ENCODE measurements at regions not wholly inside any gene's neighbourhood (a gene's known extent, or its start where the extent isn't known, plus 50 kb on each side); places are given as distances from the start of the nearest gene placed in this dataset.

DNA sequence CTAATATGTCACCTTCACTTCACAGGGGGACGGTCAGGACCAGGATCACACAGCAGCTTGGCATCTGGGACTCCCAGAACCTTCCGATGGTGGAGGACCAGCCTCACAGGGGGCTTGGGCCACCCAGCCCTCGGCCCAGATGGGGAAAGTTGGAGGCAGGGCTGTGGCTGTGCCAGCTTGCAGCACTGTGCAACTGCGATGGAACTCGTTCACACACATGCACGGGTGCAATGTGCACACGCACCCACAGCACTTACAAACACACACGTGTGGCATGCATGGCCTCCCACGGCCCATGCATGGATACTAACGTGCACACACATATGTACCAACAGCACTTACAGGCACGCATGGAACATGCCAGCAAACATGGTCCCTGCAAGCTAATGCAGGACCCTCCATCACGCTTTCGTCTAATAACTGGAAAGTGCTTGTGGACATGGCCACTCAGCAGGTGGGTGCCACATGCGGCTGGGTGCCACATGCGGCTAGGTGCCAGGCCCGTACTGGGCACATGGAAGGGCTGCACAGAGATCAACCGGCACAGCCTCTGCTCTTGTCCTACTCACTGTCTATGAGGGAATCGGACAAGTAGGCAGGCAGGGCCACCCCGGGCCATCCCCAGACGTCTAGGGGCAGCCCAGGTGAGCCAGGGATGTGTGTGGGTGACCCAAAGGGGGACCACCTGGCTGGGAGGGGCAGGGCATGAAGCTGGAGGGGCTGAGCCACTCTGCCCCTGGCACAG, 63.2 kb downstream of the ADRA2C start:
- no peaks in the 10 kb centered on the region for H3K27me3 ChIP-seq
- no peaks in the 10 kb centered on the region for H3K9me3 ChIP-seq
- H3K36me3 ChIP-seq (ENCODE audit: low read depth, missing control alignments): no peaks in the 10 kb centered on the region
- intact Hi-C loops (cut with DNase I; ENCODE audit: low total_unique reads): no loop called here
- WGBS, 2 donors: 88 to 91% methylated on average over 11 to 20 of the region's 20 CpGs
- peaks cover 23% of the 10 kb centered on the region for H3K4me1 ChIP-seq
- H3K27ac ChIP-seq: no peak overlapping the region
- TF ChIP-seq, protein P1, sequence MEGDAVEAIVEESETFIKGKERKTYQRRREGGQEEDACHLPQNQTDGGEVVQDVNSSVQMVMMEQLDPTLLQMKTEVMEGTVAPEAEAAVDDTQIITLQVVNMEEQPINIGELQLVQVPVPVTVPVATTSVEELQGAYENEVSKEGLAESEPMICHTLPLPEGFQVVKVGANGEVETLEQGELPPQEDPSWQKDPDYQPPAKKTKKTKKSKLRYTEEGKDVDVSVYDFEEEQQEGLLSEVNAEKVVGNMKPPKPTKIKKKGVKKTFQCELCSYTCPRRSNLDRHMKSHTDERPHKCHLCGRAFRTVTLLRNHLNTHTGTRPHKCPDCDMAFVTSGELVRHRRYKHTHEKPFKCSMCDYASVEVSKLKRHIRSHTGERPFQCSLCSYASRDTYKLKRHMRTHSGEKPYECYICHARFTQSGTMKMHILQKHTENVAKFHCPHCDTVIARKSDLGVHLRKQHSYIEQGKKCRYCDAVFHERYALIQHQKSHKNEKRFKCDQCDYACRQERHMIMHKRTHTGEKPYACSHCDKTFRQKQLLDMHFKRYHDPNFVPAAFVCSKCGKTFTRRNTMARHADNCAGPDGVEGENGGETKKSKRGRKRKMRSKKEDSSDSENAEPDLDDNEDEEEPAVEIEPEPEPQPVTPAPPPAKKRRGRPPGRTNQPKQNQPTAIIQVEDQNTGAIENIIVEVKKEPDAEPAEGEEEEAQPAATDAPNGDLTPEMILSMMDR (IDR thresholded peaks at IDR 0.05): no peak
- TF ChIP-seq POLR2A (IDR thresholded peaks at IDR 0.05): no peak
- no peak for DNase-seq
- H3K4me3 ChIP-seq: no peak overlapping the region

DNA sequence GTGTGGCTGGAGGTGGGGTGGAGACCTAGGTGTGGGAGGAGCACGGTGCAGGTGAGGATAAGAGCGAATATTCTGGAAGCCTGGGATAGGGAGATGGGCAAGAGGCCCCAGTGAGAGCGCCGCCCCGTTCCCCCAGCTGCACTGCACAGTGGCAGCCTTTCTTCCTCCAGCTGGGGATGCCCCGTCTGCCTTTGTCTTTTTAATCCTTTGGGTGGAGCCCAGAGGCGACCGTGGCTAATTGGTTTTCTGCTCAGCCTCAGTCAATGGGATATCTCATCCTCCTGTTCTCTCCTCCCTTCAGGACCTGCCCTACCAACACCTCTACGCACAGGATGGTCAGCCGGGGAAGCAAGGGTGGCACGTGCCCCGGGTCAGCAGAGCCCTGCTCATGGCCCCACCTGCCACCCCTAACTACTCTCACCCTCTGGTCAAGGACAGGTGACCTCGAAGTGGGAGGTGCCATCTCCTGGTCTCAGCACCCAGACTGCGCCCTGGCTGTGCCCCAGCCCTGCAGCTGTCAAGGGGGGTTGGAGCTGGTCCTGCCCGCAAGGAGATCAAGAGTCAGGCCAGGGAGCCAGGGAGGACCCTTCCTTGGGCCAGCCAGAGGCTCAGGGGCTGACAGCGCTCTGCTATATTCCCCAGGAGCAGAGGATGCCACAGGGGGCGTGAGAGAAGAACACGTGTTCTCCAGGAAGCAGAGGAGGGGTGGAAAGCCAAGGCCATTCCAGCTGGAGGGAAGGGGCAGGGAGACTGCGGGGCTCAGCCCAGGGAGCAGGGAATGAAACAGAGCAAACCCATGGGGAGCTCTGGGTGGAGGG, 64.0 kb downstream of the ADRA2C start:
- Histone ChIP-seq H3K36me3 (ENCODE audit: low read depth, missing control alignments) (no peaks in the 10 kb centered on the region), H3K4me1 (peaks cover 23% of the 10 kb centered on the region), H3K9me3 (no peaks in the 10 kb centered on the region), H3K27me3 (no peaks in the 10 kb centered on the region), H3K4me3 (no peak overlapping the region), H3K27ac (no peak overlapping the region)
- no peak for DNase-seq
- TF ChIP-seq POLR2A (IDR thresholded peaks at IDR 0.05): no peak
- TF ChIP-seq, protein P1 (IDR thresholded peaks at IDR 0.05): no peak
- intact Hi-C loops (cut with DNase I; ENCODE audit: low total_unique reads): no loop called here
- WGBS, 2 donors: 58 to 59% methylated on average over 19 of the region's 19 CpGs

DNA sequence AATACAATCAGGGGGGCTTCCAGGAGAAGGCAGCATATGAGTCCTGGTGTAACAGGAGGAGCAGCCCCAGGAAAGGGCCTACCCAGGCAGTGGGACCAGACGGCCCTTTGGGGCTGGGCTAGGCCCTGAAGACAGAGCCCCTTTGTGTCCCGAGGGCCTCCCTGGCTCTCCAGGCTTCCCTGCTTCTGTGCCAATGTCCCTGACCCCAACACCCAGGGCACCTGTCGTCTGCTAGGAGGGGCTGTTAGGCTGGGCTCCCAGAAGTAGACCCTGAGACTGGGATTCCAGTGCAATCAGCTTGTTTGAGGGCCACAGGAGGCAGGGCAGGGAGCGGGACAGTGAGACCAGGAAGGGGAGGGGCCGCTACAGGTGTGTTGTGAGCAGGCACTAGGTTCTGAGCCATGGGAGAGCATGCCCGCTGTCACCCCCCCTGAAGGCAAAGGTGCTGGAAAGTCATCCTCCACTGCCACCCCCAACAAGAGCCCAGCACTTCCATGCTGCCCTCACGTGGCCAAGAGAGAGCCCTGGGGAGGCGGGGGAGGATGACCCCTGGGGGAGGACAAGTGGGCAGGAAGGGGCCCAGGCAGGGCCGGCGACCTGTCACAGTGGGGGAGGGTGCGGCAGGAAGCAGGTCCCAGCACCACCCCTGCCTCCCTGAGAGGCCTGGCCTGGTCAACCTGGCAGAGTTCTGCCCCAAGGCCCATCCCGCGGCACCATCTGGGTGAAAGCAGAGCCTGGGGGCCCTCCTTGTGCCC, 64.8 kb downstream of the ADRA2C start:
- intact Hi-C loops (cut with DNase I; ENCODE audit: low total_unique reads): no loop called here
- Histone ChIP-seq H3K27me3 (no peaks in the 10 kb centered on the region), H3K4me3 (no peak overlapping the region), H3K4me1 (peaks cover 23% of the 10 kb centered on the region), H3K27ac (no peak overlapping the region), H3K36me3 (ENCODE audit: low read depth, missing control alignments) (no peaks in the 10 kb centered on the region), H3K9me3 (no peaks in the 10 kb centered on the region)
- DNase-seq: no peak
- TF ChIP-seq POLR2A (IDR thresholded peaks at IDR 0.05): no peak
- TF ChIP-seq, protein P1 (IDR thresholded peaks at IDR 0.05): no peak
- WGBS, 2 donors: 71 to 74% methylated on average over 10 to 13 of the region's 13 CpGs

DNA sequence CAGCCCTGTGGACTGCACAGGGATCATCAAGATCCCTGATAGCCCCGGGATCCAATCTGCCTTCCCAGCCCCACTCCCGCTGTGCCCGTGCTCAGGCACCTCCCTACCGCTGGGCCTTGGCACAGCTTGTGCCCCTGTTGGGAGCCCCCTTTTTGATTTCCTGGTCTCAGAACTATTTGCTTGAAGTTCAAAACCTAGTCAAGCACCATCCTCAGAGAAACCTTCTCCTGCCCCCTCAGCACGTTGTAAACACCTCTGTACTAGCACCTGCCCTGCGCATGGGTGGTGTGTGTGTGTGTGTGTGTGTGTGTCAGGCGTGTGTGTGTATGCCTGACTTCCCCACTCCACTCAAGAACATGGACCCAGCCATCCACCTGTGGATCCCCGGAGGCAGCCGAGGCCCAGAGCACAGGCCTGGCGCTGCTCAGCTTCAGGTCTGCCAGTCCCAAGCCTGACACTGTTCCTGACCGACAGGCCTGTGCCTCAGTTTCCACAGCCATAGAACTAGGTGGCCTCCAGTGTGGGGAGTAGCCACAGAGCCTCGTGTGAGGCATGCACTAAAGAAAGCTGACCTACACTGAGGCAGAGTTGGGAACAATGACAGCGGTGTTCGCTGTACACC, 65.5 kb downstream of the ADRA2C start:
- DNase-seq: no peak
- Histone ChIP-seq H3K4me3 (no peak overlapping the region), H3K4me1 (peaks cover 23% of the 10 kb centered on the region), H3K27me3 (no peaks in the 10 kb centered on the region), H3K27ac (no peak overlapping the region), H3K9me3 (no peaks in the 10 kb centered on the region), H3K36me3 (ENCODE audit: low read depth, missing control alignments) (no peaks in the 10 kb centered on the region)
- 75 to 79% methylated on average over 13 to 14 of the region's 14 CpGs for WGBS, 2 donors
- intact Hi-C loops (cut with DNase I; ENCODE audit: low total_unique reads): no loop called here
- TF ChIP-seq, protein P1 (IDR thresholded peaks at IDR 0.05): no peak
- no peak for TF ChIP-seq POLR2A (IDR thresholded peaks at IDR 0.05)
